BE2C (cell line): ENCODE measurements at regions not wholly inside any gene's neighbourhood (a gene's known extent, or its start where the extent isn't known, plus 50 kb on each side); places are given as distances from the start of the nearest gene placed in this dataset.
"Not testable (repeated sequence)": the region's sequence is repeated elsewhere in the genome, so short reads cannot be mapped to it uniquely, and the experiment has no call there.

Source experiments
- DNase-seq: peaks from one replicate; pipeline ENCODE4 v3.0.0-alpha.2; 2020
- H3K27me3 ChIP-seq: fragments of 250-450 bp; sonication (Bioruptor Pico); 2 replicates; pipeline ENCODE4 v1.5.1; 2020; ENCODE audit warnings: mild to moderate bottlenecking
- H3K36me3 ChIP-seq: fragments of 250-450 bp; sonication (Bioruptor Pico); 2 replicates; pipeline ENCODE4 v1.5.1; 2020; ENCODE audit warnings: mild to moderate bottlenecking
- H3K4me1 ChIP-seq: fragments of 250-450 bp; sonication (Bioruptor Pico); 2 replicates; pipeline ENCODE4 v1.5.1; 2020
- H3K4me3 ChIP-seq: 2 replicates; pipeline ENCODE4 v1.5.1; 2011; ENCODE audit warnings: low read depth, low read length
- H3K9me3 ChIP-seq: fragments of 250-450 bp; sonication (Bioruptor Pico); 2 replicates; pipeline ENCODE4 v1.5.1; 2020
- CTCF ChIP-seq: IDR thresholded peaks from 2 replicates; pipeline ENCODE4 v1.5.1; 2012; ENCODE audit warnings: mild to moderate bottlenecking, low read depth, low read length

GRCh38 chr20:6341491-6341890 is 218.7 kb upstream of the FERMT1 start:
- H3K4me3 ChIP-seq, result no peak overlapping the region
- no peaks in the 10 kb centered on the region for H3K36me3 ChIP-seq
- no peaks in the 10 kb centered on the region for H3K9me3 ChIP-seq
- H3K27me3 ChIP-seq, result no peaks in the 10 kb centered on the region; the same call in 1 of the 2 replicates
- H3K4me1 ChIP-seq, result no peaks in the 10 kb centered on the region
- DNase-seq, result no peak
- no peak for TF ChIP-seq CTCF

- H3K4me1 ChIP-seq, result no peaks in the 10 kb centered on the region
- no peak for DNase-seq
- no peak for TF ChIP-seq CTCF
- peaks cover 7% of the 10 kb centered on the region for H3K27me3 ChIP-seq
- H3K4me3 ChIP-seq, result no peak overlapping the region
- no peaks in the 10 kb centered on the region for H3K36me3 ChIP-seq
- H3K9me3 ChIP-seq, result no peaks in the 10 kb centered on the region
Measured at GRCh38 chr20:6339176-6339575, 216.3 kb upstream of the FERMT1 start.

- DNase-seq, result no peak
- TF ChIP-seq CTCF, result no peak
- peaks cover 7% of the 10 kb centered on the region for H3K27me3 ChIP-seq
Measured at GRCh38 chr20:6333110-6333509, 210.3 kb upstream of the FERMT1 start.

GRCh38 chr20:6321235-6321634 is 198.4 kb upstream of the FERMT1 start:
- H3K36me3 ChIP-seq, H3K27me3 ChIP-seq, H3K4me3 ChIP-seq, H3K9me3 ChIP-seq, H3K4me1 ChIP-seq, DNase-seq: not testable (repeated sequence)

More at GRCh38 chr20:6333110-6333509, 210.3 kb upstream of the FERMT1 start:
- no peaks in the 10 kb centered on the region for H3K36me3 ChIP-seq
- no peaks in the 10 kb centered on the region for H3K9me3 ChIP-seq
- no peaks in the 10 kb centered on the region for H3K4me1 ChIP-seq
- no peak overlapping the region for H3K4me3 ChIP-seq

- H3K9me3 ChIP-seq, result no peaks in the 10 kb centered on the region
- H3K4me1 ChIP-seq, result no peaks in the 10 kb centered on the region
- no peak for TF ChIP-seq CTCF
- DNase-seq, result no peak
- H3K27me3 ChIP-seq, result no peaks in the 10 kb centered on the region
- no peak overlapping the region for H3K4me3 ChIP-seq
- H3K36me3 ChIP-seq, result no peaks in the 10 kb centered on the region
Measured at GRCh38 chr20:6311841-6312655, 189.2 kb upstream of the FERMT1 start.

GRCh38 chr20:6311097-6311496 is 188.3 kb upstream of the FERMT1 start:
- H3K4me3 ChIP-seq, result no peak overlapping the region
- no peak for DNase-seq
- H3K27me3 ChIP-seq, result no peaks in the 10 kb centered on the region
- no peak for TF ChIP-seq CTCF
- H3K9me3 ChIP-seq, result no peaks in the 10 kb centered on the region
- no peaks in the 10 kb centered on the region for H3K36me3 ChIP-seq
- H3K4me1 ChIP-seq, result no peaks in the 10 kb centered on the region
